Astrocyte of the cerebellum (primary cell): ENCODE measurements at regions not wholly inside any gene's neighbourhood (a gene's known extent, or its start where the extent isn't known, plus 50 kb on each side); places are given as distances from the start of the nearest gene placed in this dataset.

Source experiments
- DNase-seq: peaks from one replicate; pipeline ENCODE4 v3.0.0-alpha.2; 2011; ENCODE audit warnings: low read depth
- H3K4me3 ChIP-seq: 2 replicates; pipeline ENCODE4 v1.5.1; 2011; ENCODE audit warnings: mild to moderate bottlenecking, low read depth, low read length, moderate library complexity
- in situ Hi-C: cut with HindIII; loops from 2 replicates; pipeline ENCODE4 v1.10.0; 2017; ENCODE audit warnings: low sequenced_read_pairs
- TF ChIP-seq, protein P1 (sequence below): IDR thresholded peaks from 2 replicates; pipeline ENCODE4 v1.5.1; 2012; ENCODE audit warnings: low read length, low read depth, moderate library complexity, mild to moderate bottlenecking; ENCODE audit errors: missing control alignments

DNA sequence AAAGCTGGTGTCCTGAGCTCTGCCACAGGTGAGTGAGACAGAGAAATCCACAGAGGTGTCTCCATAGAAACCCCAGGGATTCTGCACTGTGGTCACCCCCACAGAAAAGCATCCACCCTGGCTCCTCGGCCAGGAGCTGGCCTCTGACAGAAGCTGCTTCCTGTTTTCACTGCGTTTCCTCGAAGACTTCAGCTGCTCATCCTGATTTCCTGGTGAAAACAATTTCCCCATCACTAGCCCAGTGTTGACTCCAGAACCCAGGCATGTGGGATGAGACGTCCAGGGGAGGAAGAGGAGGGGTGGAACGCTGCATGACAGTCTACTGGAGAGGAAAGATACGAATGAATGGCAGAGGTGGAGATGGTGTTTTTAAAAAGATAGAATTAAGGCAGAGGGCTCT, 60.3 kb upstream of the GPR45 start:
- H3K4me3 ChIP-seq = no peak overlapping the region
- in situ Hi-C loops = no loop called here
- TF ChIP-seq, protein P1, sequence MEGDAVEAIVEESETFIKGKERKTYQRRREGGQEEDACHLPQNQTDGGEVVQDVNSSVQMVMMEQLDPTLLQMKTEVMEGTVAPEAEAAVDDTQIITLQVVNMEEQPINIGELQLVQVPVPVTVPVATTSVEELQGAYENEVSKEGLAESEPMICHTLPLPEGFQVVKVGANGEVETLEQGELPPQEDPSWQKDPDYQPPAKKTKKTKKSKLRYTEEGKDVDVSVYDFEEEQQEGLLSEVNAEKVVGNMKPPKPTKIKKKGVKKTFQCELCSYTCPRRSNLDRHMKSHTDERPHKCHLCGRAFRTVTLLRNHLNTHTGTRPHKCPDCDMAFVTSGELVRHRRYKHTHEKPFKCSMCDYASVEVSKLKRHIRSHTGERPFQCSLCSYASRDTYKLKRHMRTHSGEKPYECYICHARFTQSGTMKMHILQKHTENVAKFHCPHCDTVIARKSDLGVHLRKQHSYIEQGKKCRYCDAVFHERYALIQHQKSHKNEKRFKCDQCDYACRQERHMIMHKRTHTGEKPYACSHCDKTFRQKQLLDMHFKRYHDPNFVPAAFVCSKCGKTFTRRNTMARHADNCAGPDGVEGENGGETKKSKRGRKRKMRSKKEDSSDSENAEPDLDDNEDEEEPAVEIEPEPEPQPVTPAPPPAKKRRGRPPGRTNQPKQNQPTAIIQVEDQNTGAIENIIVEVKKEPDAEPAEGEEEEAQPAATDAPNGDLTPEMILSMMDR = no peak
- no peak for DNase-seq

DNA sequence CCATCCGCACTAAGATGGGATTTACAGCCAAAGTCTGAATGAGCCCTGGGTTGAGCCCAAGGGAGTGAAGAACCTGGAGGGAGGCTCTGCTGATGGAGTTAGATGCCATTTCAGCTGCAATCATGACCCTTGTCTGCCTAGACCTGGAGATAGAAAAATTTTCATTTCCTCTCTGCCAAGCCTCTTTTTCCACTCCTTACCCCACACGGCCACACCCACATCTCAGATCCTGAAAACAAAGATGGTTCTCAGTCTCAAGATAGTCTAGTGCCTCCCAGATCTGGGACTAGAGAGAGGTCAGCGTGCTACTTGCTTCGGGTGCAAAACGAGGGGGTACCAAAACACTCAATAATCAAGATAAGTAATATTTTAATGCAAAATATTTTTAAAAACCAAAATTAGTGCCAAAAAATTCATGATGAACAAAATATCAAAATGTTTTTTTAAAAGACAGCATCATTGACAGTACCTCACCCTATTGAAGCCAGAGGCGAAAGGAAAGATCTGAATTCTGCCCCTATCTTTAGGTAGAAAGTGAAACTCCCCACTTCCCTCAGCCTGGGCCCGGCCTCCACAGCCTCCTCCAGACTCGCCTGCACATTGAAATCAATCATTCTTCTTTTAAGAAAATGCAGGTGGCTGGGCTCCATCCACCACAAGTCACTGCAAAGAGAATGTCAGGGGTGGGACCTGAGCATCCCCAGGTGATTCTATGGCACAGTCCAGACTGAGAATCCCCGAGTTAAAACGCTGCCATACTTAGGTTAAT, 57.8 kb upstream of the GPR45 start:
- DNase-seq = no peak
- no peak overlapping the region for H3K4me3 ChIP-seq
- TF ChIP-seq, protein P1 = no peak
- in situ Hi-C loops = no loop called here

DNA sequence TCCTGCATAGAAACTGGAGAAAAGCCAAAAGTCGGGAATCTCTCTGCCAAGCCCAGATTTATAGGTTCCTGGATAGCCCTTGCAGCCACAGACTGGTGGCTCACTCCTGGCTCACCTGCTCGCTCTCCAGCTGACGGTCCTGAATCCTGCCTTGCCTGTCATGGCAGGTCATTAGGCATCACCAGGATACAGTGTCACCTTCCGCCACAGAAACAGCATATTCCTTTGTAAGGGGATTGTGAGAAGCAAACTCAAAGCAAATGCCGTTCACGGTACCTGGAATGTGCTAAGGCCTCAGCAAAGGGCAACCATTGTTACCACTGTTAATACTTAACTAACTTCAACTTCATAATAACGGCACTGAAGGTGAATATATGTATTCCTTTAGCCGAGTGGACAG, 57.1 kb upstream of the GPR45 start:
- no peak for DNase-seq
- TF ChIP-seq, protein P1 = no peak
- in situ Hi-C loops = no loop called here
- no peak overlapping the region for H3K4me3 ChIP-seq

DNA sequence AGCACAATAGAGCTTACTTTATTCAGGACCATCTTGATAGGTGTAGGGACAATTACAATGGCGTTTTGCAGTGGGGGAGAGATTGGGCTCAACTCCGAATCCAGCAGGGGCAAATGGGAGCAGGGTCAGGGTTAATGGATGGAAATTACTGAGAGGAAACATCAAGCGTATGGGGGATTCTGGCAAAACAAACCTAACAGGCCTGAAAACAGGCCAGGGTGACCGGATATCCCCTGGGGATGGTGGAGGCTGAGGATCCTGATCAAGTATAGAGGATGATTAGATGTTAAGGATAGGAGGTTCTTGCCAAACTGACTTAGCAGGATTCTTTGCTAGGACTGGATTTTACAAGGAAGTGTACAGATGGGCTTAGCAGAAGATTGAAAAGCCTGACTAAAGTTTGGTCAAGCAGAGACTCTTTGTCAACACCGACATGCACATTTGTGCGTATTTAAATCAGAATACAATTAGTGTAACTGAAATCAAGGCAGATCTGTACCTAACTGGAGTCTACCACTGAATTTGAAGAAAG, 54.5 kb upstream of the GPR45 start:
- no peak overlapping the region for H3K4me3 ChIP-seq
- TF ChIP-seq, protein P1 = no peak
- in situ Hi-C loops = no loop called here
- no peak for DNase-seq

DNA sequence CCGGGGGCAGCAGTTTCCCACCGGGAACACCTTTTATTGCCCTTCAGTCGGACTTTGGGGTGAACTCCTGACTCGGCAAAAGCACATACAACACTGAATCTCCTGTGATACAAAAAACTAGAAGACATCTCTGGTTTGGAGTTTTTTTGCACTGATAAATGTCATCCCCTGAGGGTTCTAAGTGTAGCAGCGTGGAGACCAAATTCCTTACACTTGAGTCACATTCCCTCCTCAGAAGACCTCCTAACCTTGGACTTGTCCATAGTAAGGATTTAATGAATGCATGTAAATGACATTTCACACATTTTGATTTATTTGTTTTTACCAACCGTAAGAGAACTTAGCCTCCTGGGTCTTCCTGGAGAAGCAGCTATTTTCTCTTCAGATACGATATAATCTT, 54.0 kb upstream of the GPR45 start:
- H3K4me3 ChIP-seq = no peak overlapping the region
- DNase-seq = no peak
- TF ChIP-seq, protein P1 = no peak
- in situ Hi-C loops = no loop called here

DNA sequence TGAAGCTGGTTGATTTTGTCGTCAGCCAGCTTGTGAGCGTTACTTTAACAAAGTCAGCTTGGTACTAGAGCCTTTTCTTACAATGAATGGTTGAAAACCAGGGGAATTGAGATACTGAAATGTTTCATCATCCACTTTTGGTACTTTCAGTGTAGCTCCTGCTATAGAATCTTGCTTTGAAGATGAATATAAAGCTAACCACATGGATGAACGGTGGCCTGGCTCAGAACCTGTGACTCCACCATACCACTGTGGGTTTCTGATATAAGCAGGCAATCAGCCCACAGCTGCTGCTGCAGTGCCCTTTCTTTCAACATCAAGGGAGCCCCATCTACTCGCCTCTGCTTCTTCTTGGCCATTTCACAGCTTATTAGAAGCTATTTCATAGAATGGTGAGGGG, 53.2 kb upstream of the GPR45 start:
- TF ChIP-seq, protein P1 = no peak
- no peak overlapping the region for H3K4me3 ChIP-seq
- in situ Hi-C loops = no loop called here
- DNase-seq = no peak
